Spleen (tissue), 11 donors: ENCODE measurements at regions not wholly inside any gene's neighbourhood (a gene's known extent, or its start where the extent isn't known, plus 50 kb on each side); places are given as distances from the start of the nearest gene placed in this dataset.

ENCODE experiments used
- DNase-seq: peaks from one replicate; pipeline ENCODE4 v3.0.0-alpha.2; 2020
- H3K27ac ChIP-seq, 8 donors: fragments of 200-600 bp; sonication (generic) in 7 of 8; 1 replicate in 4 of 8; 2 replicates in 4 of 8; pipeline versions ENCODE4 v1.5.0 to v1.8.0; 2016 to 2021; ENCODE audit warnings: inconsistent platforms in 4 of 8, mild to moderate bottlenecking in 4 of 8, moderate library complexity in 1 of 8
- H3K27me3 ChIP-seq, 7 donors: fragments of 200-600 bp; sonication (generic) in 6 of 7; replicated peaks in 1 of 7; 1 replicate in 4 of 7; 2 replicates in 3 of 7; pipeline versions ENCODE4 v1.5.0 to v1.8.0; 2016 to 2021; ENCODE audit warnings: inconsistent platforms in 3 of 7, mild to moderate bottlenecking in 1 of 7
- H3K36me3 ChIP-seq, 6 donors: fragments of 200-600 bp; sonication (generic) in 5 of 6; 1 replicate in 4 of 6; 2 replicates in 2 of 6; pipeline versions ENCODE4 v1.5.0 to v1.8.0; 2016 to 2021; ENCODE audit warnings: inconsistent platforms in 2 of 6
- H3K4me1 ChIP-seq, 6 donors: fragments of 200-600 bp; sonication (generic) in 5 of 6; 1 replicate in 3 of 6; 2 replicates in 3 of 6; pipeline versions ENCODE4 v1.5.0 to v1.8.0; 2016 to 2021; ENCODE audit warnings: inconsistent platforms in 3 of 6
- H3K4me3 ChIP-seq, 8 donors: fragments of 200-600 bp; sonication (generic) in 7 of 8; 1 replicate in 4 of 8; 2 replicates in 4 of 8; pipeline versions ENCODE4 v1.5.0 to v1.8.0; 2016 to 2021; ENCODE audit warnings: inconsistent platforms in 4 of 8, mild to moderate bottlenecking in 4 of 8, moderate library complexity in 2 of 8
- H3K9me3 ChIP-seq, 8 donors: fragments of 200-600 bp; sonication (generic) in 7 of 8; 1 replicate in 4 of 8; 2 replicates in 4 of 8; pipeline versions ENCODE4 v1.5.0 to v1.8.0; 2016 to 2021; ENCODE audit warnings: inconsistent platforms in 4 of 8
- CTCF ChIP-seq, 11 experiments: fragments of 200-600 bp in 7 of 11; fragments of 450-650 bp in 4 of 11; sonication (generic) in 4 of 11; IDR thresholded peaks in 8 of 11; conservative IDR thresholded peaks in 3 of 11; 1 replicate in 7 of 11; 2 replicates in 4 of 11; pipeline versions ENCODE4 v1.4.0 to v1.8.0; 2016 to 2021; ENCODE audit warnings: antibody characterized with exemption in 11 of 11, inconsistent platforms in 4 of 11, mild to moderate bottlenecking in 1 of 11
- POLR2A ChIP-seq, 3 donors: fragments of 450-650 bp; IDR thresholded peaks; one replicate each; pipeline ENCODE4 v1.5.1; 2017; ENCODE audit warnings: antibody characterized with exemption in 3 of 3, mild to moderate bottlenecking in 1 of 3
- POLR2AphosphoS5 ChIP-seq, 3 donors: sonication (generic); formaldehyde crosslinking; IDR thresholded peaks; one replicate each; pipeline ENCODE4 v1.5.1; 2017; ENCODE audit warnings: antibody characterized with exemption in 3 of 3
- WGBS, 5 donors: extraction: QIAGEN DNeasy Blood & Tissue Kit in 3 of 5; methylation state at CpG; one replicate each; pipeline versions ENCODE4 v1.1.5 to v1.1.7; 2013 to 2018; 5-methylcytosine and 5-hydroxymethylcytosine counted together
- intact Hi-C: fragments of 100-400 bp; cut with DNase I; formaldehyde crosslinking; loops from one replicate; pipeline ENCODE4 v1.15.0; 2023; ENCODE audit warnings: low total_unique reads
- donor health status: healthy with polysubstance abuse.
- donor health status: DM: no; HTN: no; CAD: no; lungs with moderate emphysema.
- donor health status: DM: no; HTN: no; CAD: no.
- donor health status: Bipolar disorder and iron deficiency.
- donor health status: healthy.
- donor health status: DM: no; HTN: no; CAD: no.
- donor health status: DM: yes; HTN: yes; CAD: no.

- no peak overlapping the region for H3K27ac ChIP-seq
- no peaks in the 10 kb centered on the region for H3K36me3 ChIP-seq
- no peaks in the 10 kb centered on the region for H3K4me1 ChIP-seq
- 57 to 76% (median 69%) methylated on average over 4 of the region's 4 CpGs for WGBS, 5 donors
- H3K4me3 ChIP-seq = no peak overlapping the region
- intact Hi-C loops = no loop called here
- H3K9me3 ChIP-seq = no peaks in the 10 kb centered on the region
- no peak for TF ChIP-seq CTCF (IDR thresholded peaks at IDR 0.05 in 8 of 11, conservative IDR thresholded peaks at IDR 0.05 in 3 of 11)
- no peak for TF ChIP-seq POLR2A (IDR thresholded peaks at IDR 0.05)
- no peak for TF ChIP-seq POLR2AphosphoS5 (IDR thresholded peaks at IDR 0.05)
- DNase-seq = no peak
- no peaks in the 10 kb centered on the region for H3K27me3 ChIP-seq
Measured at GRCh38 chr11:31960126-31960525, 130.7 kb upstream of the RCN1 start.

- no peaks in the 10 kb centered on the region for H3K4me1 ChIP-seq
- 83 to 89% (median 85%) methylated on average over 6 of the region's 6 CpGs for WGBS, 5 donors
- no peaks in the 10 kb centered on the region for H3K36me3 ChIP-seq
- no peaks in the 10 kb centered on the region for H3K9me3 ChIP-seq
- TF ChIP-seq POLR2A (IDR thresholded peaks at IDR 0.05) (no peak), CTCF (IDR thresholded peaks at IDR 0.05 in 8 of 11, conservative IDR thresholded peaks at IDR 0.05 in 3 of 11) (no peak), POLR2AphosphoS5 (IDR thresholded peaks at IDR 0.05) (no peak)
- intact Hi-C loops = no loop called here
- H3K27ac ChIP-seq = no peak overlapping the region
- H3K27me3 ChIP-seq = no peaks in the 10 kb centered on the region
- H3K4me3 ChIP-seq = no peak overlapping the region
- no peak for DNase-seq
Measured at GRCh38 chr11:31959716-31960115, 131.2 kb upstream of the RCN1 start.

- Histone ChIP-seq H3K4me3 (no peak overlapping the region), H3K4me1 (no peaks in the 10 kb centered on the region), H3K9me3 (no peaks in the 10 kb centered on the region), H3K27me3 (no peaks in the 10 kb centered on the region), H3K27ac (no peak overlapping the region), H3K36me3 (no peaks in the 10 kb centered on the region)
- 30 to 35% (median 33%) methylated on average over 15 of the region's 15 CpGs for WGBS, 5 donors
- peak; percentile 80 for DNase-seq
- no peak for TF ChIP-seq POLR2A (IDR thresholded peaks at IDR 0.05)
- TF ChIP-seq CTCF (IDR thresholded peaks at IDR 0.05 in 8 of 11, conservative IDR thresholded peaks at IDR 0.05 in 3 of 11) = peak in 10 of 11 experiments; percentile 16 to 75 (median 62)
- intact Hi-C loops = no loop called here
Measured at GRCh38 chr11:31958076-31958735, 132.7 kb upstream of the RCN1 start.

- H3K27ac ChIP-seq = no peak overlapping the region
- intact Hi-C loops = no loop called here
- TF ChIP-seq POLR2AphosphoS5 (IDR thresholded peaks at IDR 0.05) (no peak), POLR2A (IDR thresholded peaks at IDR 0.05) (no peak), CTCF (IDR thresholded peaks at IDR 0.05 in 8 of 11, conservative IDR thresholded peaks at IDR 0.05 in 3 of 11) (no peak)
- H3K4me3 ChIP-seq = no peak overlapping the region
- H3K4me1 ChIP-seq = no peaks in the 10 kb centered on the region
- no peaks in the 10 kb centered on the region for H3K9me3 ChIP-seq
- WGBS, 5 donors = 79 to 86% (median 83%) methylated on average over 6 to 7 of the region's 7 CpGs
- no peak for DNase-seq
- no peaks in the 10 kb centered on the region for H3K36me3 ChIP-seq
- no peaks in the 10 kb centered on the region for H3K27me3 ChIP-seq
Measured at GRCh38 chr11:31957674-31958073, 133.2 kb upstream of the RCN1 start.
